Osteoblast (primary cell): ENCODE measurements at regions not wholly inside any gene's neighbourhood (a gene's known extent, or its start where the extent isn't known, plus 50 kb on each side); places are given as distances from the start of the nearest gene placed in this dataset.

Experiments
- DNase-seq: peaks from one replicate; pipeline ENCODE4 v3.0.0; 2011; ENCODE audit warnings: low spot score, mixed read lengths; ENCODE audit not compliant: insufficient read length; ENCODE audit errors: missing footprints
- H2AFZ ChIP-seq: 2 replicates; pipeline ENCODE4 v1.6.0; 2011; ENCODE audit warnings: mild to moderate bottlenecking, low read length
- H3K27ac ChIP-seq: 2 replicates; pipeline ENCODE4 v1.5.1; 2011; ENCODE audit warnings: mild to moderate bottlenecking, low read depth, low read length, moderate library complexity
- H3K27me3 ChIP-seq: 2 replicates; pipeline ENCODE4 v1.6.0; 2012; ENCODE audit warnings: mild to moderate bottlenecking, control low read depth, inconsistent platforms, low read length, moderate library complexity; ENCODE audit not compliant: insufficient read depth
- H3K36me3 ChIP-seq: 2 replicates; pipeline ENCODE4 v1.5.1; 2011; ENCODE audit warnings: mild to moderate bottlenecking, low read length, control low read depth, moderate library complexity; ENCODE audit not compliant: insufficient read depth
- H3K4me1 ChIP-seq: 2 replicates; pipeline ENCODE4 v1.5.1; 2011; ENCODE audit warnings: mild to moderate bottlenecking, low read length, control low read depth, moderate library complexity; ENCODE audit not compliant: insufficient read depth
- H3K4me2 ChIP-seq: 2 replicates; pipeline ENCODE4 v1.6.0; 2011; ENCODE audit warnings: mild to moderate bottlenecking, low read length; ENCODE audit not compliant: insufficient read depth
- H3K4me3 ChIP-seq: fragments of 200-600 bp; sonication (generic); 3 replicates; pipeline ENCODE4 v1.5.1; 2012; ENCODE audit warnings: mild to moderate bottlenecking, low read length, inconsistent platforms; ENCODE audit not compliant: insufficient read depth
- H3K79me2 ChIP-seq: 2 replicates; pipeline ENCODE4 v1.6.0; 2012; ENCODE audit warnings: mild to moderate bottlenecking, low read length, control low read depth, inconsistent platforms; ENCODE audit not compliant: insufficient read depth
- H3K9me3 ChIP-seq: 2 replicates; pipeline ENCODE4 v1.5.1; 2011; ENCODE audit warnings: low read depth, low read length, control low read depth
- H4K20me1 ChIP-seq: 2 replicates; pipeline ENCODE4 v1.6.0; 2012; ENCODE audit warnings: mild to moderate bottlenecking, low read length, control low read depth; ENCODE audit not compliant: insufficient read depth
- TF ChIP-seq, protein P1 (sequence below): IDR thresholded peaks from 2 replicates; pipeline ENCODE4 v1.5.1; 2011; ENCODE audit warnings: mild to moderate bottlenecking, low read depth, low read length, moderate library complexity; ENCODE audit errors: extremely low read depth

DNA sequence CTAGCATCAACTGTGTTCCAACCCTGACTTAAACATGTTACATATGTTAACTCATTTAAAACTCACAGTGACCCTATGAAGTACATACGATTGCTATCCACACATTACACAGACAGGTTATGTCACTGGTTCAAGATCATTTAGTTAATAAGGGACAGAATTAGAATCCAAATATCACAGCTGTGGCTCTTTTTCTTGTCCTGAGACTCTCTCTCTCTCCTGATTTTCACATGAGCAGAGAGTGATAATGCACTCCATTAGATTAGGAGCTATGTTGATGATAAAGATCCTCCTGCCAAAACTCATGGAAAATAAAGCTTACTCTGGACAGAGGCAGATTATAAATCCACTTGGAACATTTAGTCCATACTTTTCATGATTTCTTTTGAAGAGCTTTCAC, 408.3 kb downstream of the PPARGC1A start:
- no peaks in the 10 kb centered on the region for H3K36me3 ChIP-seq
- no peak overlapping the region for H3K27ac ChIP-seq
- no peaks in the 10 kb centered on the region for H3K4me1 ChIP-seq
- TF ChIP-seq, protein P1, sequence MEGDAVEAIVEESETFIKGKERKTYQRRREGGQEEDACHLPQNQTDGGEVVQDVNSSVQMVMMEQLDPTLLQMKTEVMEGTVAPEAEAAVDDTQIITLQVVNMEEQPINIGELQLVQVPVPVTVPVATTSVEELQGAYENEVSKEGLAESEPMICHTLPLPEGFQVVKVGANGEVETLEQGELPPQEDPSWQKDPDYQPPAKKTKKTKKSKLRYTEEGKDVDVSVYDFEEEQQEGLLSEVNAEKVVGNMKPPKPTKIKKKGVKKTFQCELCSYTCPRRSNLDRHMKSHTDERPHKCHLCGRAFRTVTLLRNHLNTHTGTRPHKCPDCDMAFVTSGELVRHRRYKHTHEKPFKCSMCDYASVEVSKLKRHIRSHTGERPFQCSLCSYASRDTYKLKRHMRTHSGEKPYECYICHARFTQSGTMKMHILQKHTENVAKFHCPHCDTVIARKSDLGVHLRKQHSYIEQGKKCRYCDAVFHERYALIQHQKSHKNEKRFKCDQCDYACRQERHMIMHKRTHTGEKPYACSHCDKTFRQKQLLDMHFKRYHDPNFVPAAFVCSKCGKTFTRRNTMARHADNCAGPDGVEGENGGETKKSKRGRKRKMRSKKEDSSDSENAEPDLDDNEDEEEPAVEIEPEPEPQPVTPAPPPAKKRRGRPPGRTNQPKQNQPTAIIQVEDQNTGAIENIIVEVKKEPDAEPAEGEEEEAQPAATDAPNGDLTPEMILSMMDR: no peak
- H3K27me3 ChIP-seq: no peaks in the 10 kb centered on the region
- no peaks in the 10 kb centered on the region for H3K79me2 ChIP-seq
- no peak overlapping the region for H3K4me2 ChIP-seq
- DNase-seq: no peak
- no peak overlapping the region for H3K4me3 ChIP-seq
- no peaks in the 10 kb centered on the region for H3K9me3 ChIP-seq
- H2AFZ ChIP-seq: no peak overlapping the region
- no peaks in the 10 kb centered on the region for H4K20me1 ChIP-seq

DNA sequence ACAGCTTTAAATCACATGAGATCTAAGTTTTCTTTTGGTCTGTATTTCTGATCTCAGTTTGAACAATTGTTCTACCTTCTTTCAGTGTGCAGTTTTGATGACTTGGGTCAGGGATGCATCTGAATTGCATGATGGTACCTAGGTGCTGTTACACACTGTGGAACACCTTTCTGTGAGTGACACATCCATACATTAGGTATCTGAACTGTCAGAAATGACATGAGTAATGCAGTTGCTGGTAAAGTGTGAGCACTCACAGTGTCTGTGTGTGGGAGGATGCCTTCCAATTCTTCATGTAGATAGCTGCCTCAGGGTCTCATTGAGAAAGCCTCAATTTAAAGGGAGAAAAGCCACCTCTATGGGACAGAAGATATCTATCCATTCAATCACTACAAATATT, 411.9 kb downstream of the PPARGC1A start:
- Histone ChIP-seq H3K27me3 (no peaks in the 10 kb centered on the region), H3K4me1 (no peaks in the 10 kb centered on the region), H3K9me3 (no peaks in the 10 kb centered on the region), H3K27ac (no peak overlapping the region), H2AFZ (no peak overlapping the region), H4K20me1 (no peaks in the 10 kb centered on the region), H3K4me2 (no peak overlapping the region), H3K79me2 (no peaks in the 10 kb centered on the region), H3K4me3 (no peak overlapping the region), H3K36me3 (no peaks in the 10 kb centered on the region)
- no peak for DNase-seq
- TF ChIP-seq, protein P1: no peak

GRCh38 chr4:23476515-23477090, 413.2 kb downstream of the PPARGC1A start:
- no peaks in the 10 kb centered on the region for H4K20me1 ChIP-seq
- no peaks in the 10 kb centered on the region for H3K27me3 ChIP-seq
- H3K4me3 ChIP-seq: no peak overlapping the region
- TF ChIP-seq, protein P1: no peak
- no peak overlapping the region for H2AFZ ChIP-seq
- H3K36me3 ChIP-seq: no peaks in the 10 kb centered on the region
- DNase-seq: no peak
- no peaks in the 10 kb centered on the region for H3K9me3 ChIP-seq
- no peak overlapping the region for H3K4me2 ChIP-seq
- no peaks in the 10 kb centered on the region for H3K79me2 ChIP-seq
- H3K4me1 ChIP-seq: no peaks in the 10 kb centered on the region
- no peak overlapping the region for H3K27ac ChIP-seq

DNA sequence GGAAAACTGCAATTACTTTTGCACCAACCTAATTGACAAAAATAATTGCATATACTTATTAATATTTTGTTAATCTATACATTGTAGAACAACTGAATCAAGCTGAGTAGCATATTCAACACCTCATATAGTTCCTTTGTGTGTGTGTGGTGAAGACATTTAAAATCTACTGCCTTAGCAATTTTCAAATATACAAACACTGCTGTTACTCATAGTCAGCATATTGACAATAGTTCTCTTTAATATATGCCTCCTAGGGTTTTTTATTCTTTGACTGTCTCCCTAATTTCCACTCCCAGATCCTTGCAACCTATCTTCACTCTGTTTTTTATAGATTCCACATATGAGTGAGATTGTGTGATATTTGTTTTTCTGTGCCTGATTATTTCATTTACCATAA, 426.8 kb downstream of the PPARGC1A start:
- no peak for DNase-seq
- Histone ChIP-seq H3K4me3 (no peak overlapping the region), H3K79me2 (no peaks in the 10 kb centered on the region), H3K4me2 (no peak overlapping the region), H2AFZ (no peak overlapping the region), H3K27me3 (no peaks in the 10 kb centered on the region), H3K36me3 (no peaks in the 10 kb centered on the region), H4K20me1 (no peaks in the 10 kb centered on the region), H3K9me3 (no peaks in the 10 kb centered on the region), H3K4me1 (no peaks in the 10 kb centered on the region), H3K27ac (no peak overlapping the region)
- TF ChIP-seq, protein P1: no peak
